Nephron progenitor cell (in vitro differentiated cells): ENCODE measurements at regions not wholly inside any gene's neighbourhood (a gene's known extent, or its start where the extent isn't known, plus 50 kb on each side); places are given as distances from the start of the nearest gene placed in this dataset.

Source experiments
- DNase-seq: peaks from one replicate; pipeline ENCODE4 v3.0.0; 2021
- H3K27ac Mint-ChIP-seq: 2 replicates; pipeline ENCODE4 v1.8.0; 2021; ENCODE audit warnings: mild to moderate bottlenecking, moderate library complexity, mixed read lengths
- H3K27me3 Mint-ChIP-seq: 2 replicates; pipeline ENCODE4 v1.8.0; 2021; ENCODE audit warnings: mild to moderate bottlenecking, low read depth, mixed read lengths; ENCODE audit not compliant: poor library complexity
- H3K36me3 Mint-ChIP-seq: 2 replicates; pipeline ENCODE4 v1.8.0; 2021; ENCODE audit warnings: low read depth, mixed read lengths
- H3K4me1 Mint-ChIP-seq: 2 replicates; pipeline ENCODE4 v1.8.0; 2021; ENCODE audit warnings: mixed read lengths
- H3K4me3 Mint-ChIP-seq: 2 replicates; pipeline ENCODE4 v1.8.0; 2021; ENCODE audit warnings: mild to moderate bottlenecking, moderate library complexity, mixed read lengths
- H3K9me3 Mint-ChIP-seq: 2 replicates; pipeline ENCODE4 v1.8.0; 2021; ENCODE audit warnings: mild to moderate bottlenecking, moderate library complexity, mixed read lengths
- TF ChIP-seq, protein P1 (sequence below): fragments of 200-600 bp; sonication (generic); IDR thresholded peaks from 2 replicates; pipeline ENCODE4 v1.5.0; 2021; ENCODE audit warnings: antibody characterized with exemption

DNA sequence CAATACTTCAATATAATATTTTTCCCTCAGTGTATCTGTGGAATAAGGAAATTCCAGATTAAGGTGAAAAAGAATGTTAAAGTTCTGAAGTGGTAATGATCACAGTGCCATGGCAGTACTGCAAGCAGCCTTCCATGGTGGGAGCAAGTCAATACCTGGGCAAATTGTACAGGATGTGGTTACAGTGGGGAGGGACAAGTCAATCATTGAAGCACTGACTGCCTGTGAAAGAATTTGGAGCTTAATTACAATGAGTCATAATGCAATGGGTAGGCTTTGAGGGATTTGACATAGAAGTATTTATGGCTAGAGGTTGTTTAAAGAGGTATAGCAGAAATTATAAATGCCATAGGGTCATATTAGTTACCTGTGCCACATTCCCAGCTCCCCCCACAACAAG is 786.5 kb upstream of the ACO1 start:
- TF ChIP-seq, protein P1, sequence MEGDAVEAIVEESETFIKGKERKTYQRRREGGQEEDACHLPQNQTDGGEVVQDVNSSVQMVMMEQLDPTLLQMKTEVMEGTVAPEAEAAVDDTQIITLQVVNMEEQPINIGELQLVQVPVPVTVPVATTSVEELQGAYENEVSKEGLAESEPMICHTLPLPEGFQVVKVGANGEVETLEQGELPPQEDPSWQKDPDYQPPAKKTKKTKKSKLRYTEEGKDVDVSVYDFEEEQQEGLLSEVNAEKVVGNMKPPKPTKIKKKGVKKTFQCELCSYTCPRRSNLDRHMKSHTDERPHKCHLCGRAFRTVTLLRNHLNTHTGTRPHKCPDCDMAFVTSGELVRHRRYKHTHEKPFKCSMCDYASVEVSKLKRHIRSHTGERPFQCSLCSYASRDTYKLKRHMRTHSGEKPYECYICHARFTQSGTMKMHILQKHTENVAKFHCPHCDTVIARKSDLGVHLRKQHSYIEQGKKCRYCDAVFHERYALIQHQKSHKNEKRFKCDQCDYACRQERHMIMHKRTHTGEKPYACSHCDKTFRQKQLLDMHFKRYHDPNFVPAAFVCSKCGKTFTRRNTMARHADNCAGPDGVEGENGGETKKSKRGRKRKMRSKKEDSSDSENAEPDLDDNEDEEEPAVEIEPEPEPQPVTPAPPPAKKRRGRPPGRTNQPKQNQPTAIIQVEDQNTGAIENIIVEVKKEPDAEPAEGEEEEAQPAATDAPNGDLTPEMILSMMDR, result no peak
- Mint-ChIP-seq H3K27ac (no peak overlapping the region), H3K4me1 (no peaks in the 10 kb centered on the region), H3K9me3 (no peaks in the 10 kb centered on the region), H3K4me3 (no peak overlapping the region), H3K36me3 (no peaks in the 10 kb centered on the region), H3K27me3 (no peaks in the 10 kb centered on the region)
- DNase-seq, result no peak

DNA sequence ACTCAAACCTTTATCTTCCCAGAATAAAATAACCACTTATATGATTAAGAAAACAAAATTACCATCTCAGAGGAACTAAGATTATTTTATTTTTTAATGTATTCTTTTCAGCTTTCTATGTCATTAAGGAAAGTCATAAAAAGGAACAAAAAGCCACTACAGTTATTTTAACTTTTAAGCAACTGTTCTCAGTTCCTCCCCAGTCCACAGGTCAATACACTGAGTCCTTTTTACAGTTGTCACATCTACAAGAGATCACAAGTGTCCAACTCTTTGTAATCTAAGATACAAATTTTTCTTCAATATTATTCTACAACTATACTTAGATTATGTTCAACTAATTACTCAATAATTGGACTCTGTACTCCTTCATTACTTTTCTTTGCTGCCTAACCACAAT is 782.8 kb upstream of the ACO1 start:
- Mint-ChIP-seq H3K27ac (no peak overlapping the region), H3K36me3 (no peaks in the 10 kb centered on the region), H3K27me3 (no peaks in the 10 kb centered on the region), H3K4me1 (no peaks in the 10 kb centered on the region), H3K4me3 (no peak overlapping the region), H3K9me3 (no peaks in the 10 kb centered on the region)
- TF ChIP-seq, protein P1, result no peak
- no peak for DNase-seq

DNA sequence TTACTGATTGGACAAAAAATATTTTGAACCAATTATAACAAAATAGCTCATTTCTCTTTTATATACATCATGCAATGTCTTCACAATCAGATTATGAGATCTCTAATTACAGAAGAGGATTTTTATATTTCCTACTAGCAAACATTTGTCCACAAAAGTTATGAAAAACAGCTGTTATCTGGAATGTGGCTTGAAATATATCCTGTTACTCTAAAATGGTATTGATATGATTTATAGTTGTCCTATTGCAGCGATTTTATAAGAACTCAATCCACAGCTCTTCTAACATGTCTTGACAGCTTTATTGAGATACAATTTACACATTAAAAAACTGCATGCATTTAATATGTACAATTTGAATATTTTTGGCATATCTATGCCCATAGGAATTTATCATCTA is 779.9 kb upstream of the ACO1 start:
- no peaks in the 10 kb centered on the region for H3K27me3 Mint-ChIP-seq
- no peaks in the 10 kb centered on the region for H3K9me3 Mint-ChIP-seq
- TF ChIP-seq, protein P1, result no peak
- no peaks in the 10 kb centered on the region for H3K4me1 Mint-ChIP-seq
- no peaks in the 10 kb centered on the region for H3K36me3 Mint-ChIP-seq
- no peak for DNase-seq
- H3K4me3 Mint-ChIP-seq, result no peak overlapping the region
- H3K27ac Mint-ChIP-seq, result no peak overlapping the region

DNA sequence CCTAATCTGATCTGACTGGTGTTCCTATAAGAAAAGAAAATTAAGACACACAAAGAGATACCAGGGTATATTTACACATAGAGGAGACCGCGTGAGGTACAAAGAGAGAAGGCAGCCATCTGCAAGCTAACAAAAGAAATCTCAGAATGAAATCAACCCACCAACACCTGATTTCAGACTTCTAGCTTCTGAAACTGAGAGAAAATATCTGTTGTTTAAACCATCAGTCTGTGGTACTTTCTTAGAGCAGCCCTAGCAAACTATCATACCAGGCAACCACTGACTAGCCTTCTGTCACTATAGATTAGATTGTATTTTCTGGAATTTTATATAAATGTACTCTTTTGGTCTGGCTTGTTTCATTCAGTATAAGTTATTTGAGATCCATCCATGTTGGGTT is 779.3 kb upstream of the ACO1 start:
- Mint-ChIP-seq H3K36me3 (no peaks in the 10 kb centered on the region), H3K9me3 (no peaks in the 10 kb centered on the region), H3K27me3 (no peaks in the 10 kb centered on the region), H3K27ac (no peak overlapping the region), H3K4me3 (no peak overlapping the region), H3K4me1 (no peaks in the 10 kb centered on the region)
- no peak for DNase-seq
- TF ChIP-seq, protein P1, result no peak

DNA sequence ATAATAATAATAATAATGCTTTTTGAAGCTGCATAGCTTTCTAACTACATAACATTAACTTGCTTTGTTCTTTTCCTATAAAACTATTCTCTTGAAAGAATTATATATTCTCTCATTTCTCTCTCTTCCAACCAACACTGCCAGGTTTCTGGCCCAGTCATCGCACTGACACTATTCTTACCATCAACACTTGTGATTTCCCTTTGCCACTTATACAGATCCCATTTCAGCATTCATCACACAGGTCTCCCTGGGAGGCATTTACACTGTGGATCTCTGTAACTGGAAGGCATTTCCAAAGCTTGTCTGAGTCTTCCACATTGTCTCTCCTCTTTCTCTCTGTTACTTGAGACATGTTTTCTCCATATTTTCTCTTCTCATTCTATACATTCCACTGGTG is 777.8 kb upstream of the ACO1 start:
- no peaks in the 10 kb centered on the region for H3K27me3 Mint-ChIP-seq
- TF ChIP-seq, protein P1, result no peak
- no peak for DNase-seq
- no peaks in the 10 kb centered on the region for H3K36me3 Mint-ChIP-seq
- no peak overlapping the region for H3K4me3 Mint-ChIP-seq
- H3K27ac Mint-ChIP-seq, result no peak overlapping the region
- H3K9me3 Mint-ChIP-seq, result no peaks in the 10 kb centered on the region
- no peaks in the 10 kb centered on the region for H3K4me1 Mint-ChIP-seq

DNA sequence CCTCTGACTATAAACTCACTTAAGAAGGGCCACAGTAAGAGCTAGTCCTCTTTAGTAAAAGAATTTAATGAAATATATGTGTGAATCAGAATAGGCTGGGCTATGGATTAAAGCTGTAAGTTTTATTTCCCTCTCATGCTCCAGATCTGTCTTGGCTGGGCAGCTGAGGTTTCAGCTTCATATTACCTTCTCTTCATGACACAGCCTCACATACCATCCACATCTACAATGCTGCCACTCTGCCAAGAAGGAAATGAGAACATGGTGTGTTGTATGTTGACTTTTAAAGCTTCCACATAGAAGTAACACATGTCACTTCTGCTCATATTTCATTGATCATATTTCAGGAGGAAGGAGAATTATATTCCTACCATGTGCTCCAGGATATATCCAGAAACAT is 776.0 kb upstream of the ACO1 start:
- Mint-ChIP-seq H3K27ac (no peak overlapping the region), H3K36me3 (no peaks in the 10 kb centered on the region)
- TF ChIP-seq, protein P1, result no peak

More for the DNA sequence above, 776.0 kb upstream of the ACO1 start:
- H3K27me3 Mint-ChIP-seq, result no peaks in the 10 kb centered on the region
- no peaks in the 10 kb centered on the region for H3K9me3 Mint-ChIP-seq
- DNase-seq, result no peak
- H3K4me3 Mint-ChIP-seq, result no peak overlapping the region
- no peaks in the 10 kb centered on the region for H3K4me1 Mint-ChIP-seq
